Mesendoderm (in vitro differentiated cells): ENCODE measurements at regions not wholly inside any gene's neighbourhood (a gene's known extent, or its start where the extent isn't known, plus 50 kb on each side); places are given as distances from the start of the nearest gene placed in this dataset.

Experiments
- DNase-seq: peaks from one replicate; pipeline ENCODE4 v3.0.0; 2013
- H2AK5ac ChIP-seq: 2 replicates; pipeline ENCODE4 v1.6.1; 2013; ENCODE audit warnings: low read length, inconsistent platforms
- H2BK120ac ChIP-seq: 2 replicates; pipeline ENCODE4 v1.6.1; 2013; ENCODE audit warnings: low read depth, mild to moderate bottlenecking, low read length, moderate library complexity, mixed read lengths
- H2BK15ac ChIP-seq: replicated peaks from 2 replicates; pipeline ENCODE4 v1.6.1; 2013; ENCODE audit warnings: low read depth, mild to moderate bottlenecking, moderate library complexity
- H2BK5ac ChIP-seq: 2 replicates; pipeline ENCODE4 v1.6.1; 2013; ENCODE audit warnings: low read length, inconsistent platforms
- H3K18ac ChIP-seq: 2 replicates; pipeline ENCODE4 v1.6.1; 2013; ENCODE audit warnings: mild to moderate bottlenecking, low read length, mixed read lengths
- H3K23ac ChIP-seq: one replicate; pipeline ENCODE4 v1.6.1; 2013; ENCODE audit warnings: low read length
- H3K27ac ChIP-seq: 2 replicates; pipeline ENCODE4 v1.5.1; 2013; ENCODE audit warnings: low read depth, mild to moderate bottlenecking, inconsistent platforms, low read length, moderate library complexity
- H3K27me3 ChIP-seq: 2 replicates; pipeline ENCODE4 v1.6.1; 2013; ENCODE audit warnings: low read length, control low read depth, mild to moderate bottlenecking, inconsistent platforms; ENCODE audit not compliant: insufficient read depth, poor library complexity
- H3K36me3 ChIP-seq: 2 replicates; pipeline ENCODE4 v1.6.1; 2013; ENCODE audit warnings: low read length, inconsistent platforms; ENCODE audit not compliant: control insufficient read depth, insufficient read depth
- H3K4ac ChIP-seq: one replicate; pipeline ENCODE4 v1.6.1; 2013; ENCODE audit warnings: low read depth, mild to moderate bottlenecking, low read length, moderate library complexity
- H3K4me1 ChIP-seq: 2 replicates; pipeline ENCODE4 v1.6.1; 2013; ENCODE audit warnings: low read depth, low read length, inconsistent platforms; ENCODE audit not compliant: control insufficient read depth
- H3K4me2 ChIP-seq: 2 replicates; pipeline ENCODE4 v1.6.1; 2013; ENCODE audit warnings: low read length
- H3K4me3 ChIP-seq: 2 replicates; pipeline ENCODE4 v1.5.1; 2013; ENCODE audit warnings: mild to moderate bottlenecking, low read length
- H3K56ac ChIP-seq: one replicate; pipeline ENCODE4 v1.6.1; 2013; ENCODE audit warnings: low read length
- H3K79me1 ChIP-seq: 2 replicates; pipeline ENCODE4 v1.6.1; 2013; ENCODE audit warnings: low read length, inconsistent platforms
- H3K79me2 ChIP-seq: 2 replicates; pipeline ENCODE4 v1.6.1; 2013; ENCODE audit warnings: mild to moderate bottlenecking, low read length; ENCODE audit not compliant: control insufficient read depth, insufficient read depth
- H3K9ac ChIP-seq: 2 replicates; pipeline ENCODE4 v1.6.1; 2013; ENCODE audit warnings: low read length, inconsistent platforms
- H4K5ac ChIP-seq: one replicate; pipeline ENCODE4 v1.6.1; 2013; ENCODE audit warnings: low read length
- H4K8ac ChIP-seq: one replicate; pipeline ENCODE4 v1.6.1; 2013; ENCODE audit warnings: low read depth, mild to moderate bottlenecking, control low read depth, low read length, moderate library complexity
- WGBS: extraction: QIAGEN DNeasy Blood & Tissue Kit; methylation state at CpG from one replicate; pipeline ENCODE4 v1.1.7; 2013; ENCODE audit warnings: low lambda C conversion rate, missing lambda C conversion rate; ENCODE audit not compliant: insufficient coverage; ENCODE audit errors: extremely low coverage; 5-methylcytosine and 5-hydroxymethylcytosine counted together

GRCh38 chr4:32219306-32220075, 1499.3 kb downstream of the PCDH7 start:
- no peak overlapping the region for H4K5ac ChIP-seq
- H3K79me2 ChIP-seq = no peaks in the 10 kb centered on the region
- H3K9ac ChIP-seq = no peak overlapping the region
- no peak overlapping the region for H2BK120ac ChIP-seq
- no peak overlapping the region for H2BK15ac ChIP-seq
- H3K4me1 ChIP-seq = no peaks in the 10 kb centered on the region
- no peak for DNase-seq
- no peaks in the 10 kb centered on the region for H3K36me3 ChIP-seq
- no peak overlapping the region for H3K4me3 ChIP-seq
- H3K56ac ChIP-seq = no peak overlapping the region
- no peak overlapping the region for H3K18ac ChIP-seq
- H4K8ac ChIP-seq = no peak overlapping the region
- no peak overlapping the region for H3K4ac ChIP-seq
- no peak overlapping the region for H2BK5ac ChIP-seq
- no peak overlapping the region for H2AK5ac ChIP-seq
- H3K4me2 ChIP-seq = no peak overlapping the region
- H3K27me3 ChIP-seq = no peaks in the 10 kb centered on the region
- no peaks in the 10 kb centered on the region for H3K79me1 ChIP-seq
- WGBS = no CpG with 5 or more reads among the region's 3 CpGs
- no peak overlapping the region for H3K27ac ChIP-seq
- H3K23ac ChIP-seq = no peak overlapping the region

- H4K5ac ChIP-seq = no peak overlapping the region
- no peak overlapping the region for H2BK15ac ChIP-seq
- H3K9ac ChIP-seq = no peak overlapping the region
- H3K23ac ChIP-seq = no peak overlapping the region
- H2BK120ac ChIP-seq = no peak overlapping the region
- H2BK5ac ChIP-seq = no peak overlapping the region
- H3K36me3 ChIP-seq = no peaks in the 10 kb centered on the region
- H3K27ac ChIP-seq = no peak overlapping the region
- no peak overlapping the region for H3K4me3 ChIP-seq
- no peaks in the 10 kb centered on the region for H3K4me1 ChIP-seq
- no peak for DNase-seq
- no peaks in the 10 kb centered on the region for H3K27me3 ChIP-seq
- H3K79me2 ChIP-seq = no peaks in the 10 kb centered on the region
- H3K18ac ChIP-seq = no peak overlapping the region
- H3K4ac ChIP-seq = no peak overlapping the region
- H3K79me1 ChIP-seq = no peaks in the 10 kb centered on the region
- no peak overlapping the region for H2AK5ac ChIP-seq
- no peak overlapping the region for H3K56ac ChIP-seq
- no peak overlapping the region for H4K8ac ChIP-seq
- H3K4me2 ChIP-seq = no peak overlapping the region
Measured at GRCh38 chr4:32226204-32226603, 1506.0 kb downstream of the PCDH7 start.

GRCh38 chr4:32226733-32227132, 1506.6 kb downstream of the PCDH7 start:
- H3K9ac ChIP-seq = no peak overlapping the region
- no peak overlapping the region for H4K8ac ChIP-seq
- no peak overlapping the region for H3K4me3 ChIP-seq
- no peaks in the 10 kb centered on the region for H3K79me2 ChIP-seq
- H3K4me1 ChIP-seq = no peaks in the 10 kb centered on the region
- H3K36me3 ChIP-seq = no peaks in the 10 kb centered on the region
- H3K4ac ChIP-seq = no peak overlapping the region
- H3K56ac ChIP-seq = no peak overlapping the region
- WGBS = no CpG with 5 or more reads among the region's 2 CpGs
- no peak for DNase-seq
- no peak overlapping the region for H3K4me2 ChIP-seq
- no peak overlapping the region for H3K18ac ChIP-seq
- no peak overlapping the region for H3K23ac ChIP-seq
- H3K27ac ChIP-seq = no peak overlapping the region
- H2AK5ac ChIP-seq = no peak overlapping the region
- H3K79me1 ChIP-seq = no peaks in the 10 kb centered on the region
- H2BK5ac ChIP-seq = no peak overlapping the region
- no peak overlapping the region for H4K5ac ChIP-seq
- H2BK15ac ChIP-seq = no peak overlapping the region
- no peak overlapping the region for H2BK120ac ChIP-seq
- H3K27me3 ChIP-seq = no peaks in the 10 kb centered on the region

- Histone ChIP-seq H2BK15ac (no peak overlapping the region), H2BK5ac (no peak overlapping the region), H3K23ac (no peak overlapping the region), H3K56ac (no peak overlapping the region), H3K4me3 (no peak overlapping the region), H3K27me3 (no peaks in the 10 kb centered on the region), H2BK120ac (no peak overlapping the region), H3K36me3 (no peaks in the 10 kb centered on the region), H3K27ac (no peak overlapping the region), H3K4me2 (no peak overlapping the region), H4K5ac (no peak overlapping the region), H3K18ac (no peak overlapping the region), H3K4me1 (no peaks in the 10 kb centered on the region), H4K8ac (no peak overlapping the region), H3K79me2 (no peaks in the 10 kb centered on the region), H3K4ac (no peak overlapping the region), H2AK5ac (no peak overlapping the region), H3K9ac (no peak overlapping the region), H3K79me1 (no peaks in the 10 kb centered on the region)
- no CpG with 5 or more reads among the region's 3 CpGs for WGBS
- DNase-seq = peak; percentile 70
Measured at GRCh38 chr4:32243926-32244325, 1523.8 kb downstream of the PCDH7 start.

GRCh38 chr4:32249040-32249439, 1528.9 kb downstream of the PCDH7 start:
- H2BK5ac ChIP-seq = no peak overlapping the region
- H2AK5ac ChIP-seq = no peak overlapping the region
- H3K23ac ChIP-seq = no peak overlapping the region
- no peak overlapping the region for H3K4me2 ChIP-seq
- no CpG with 5 or more reads among the region's 2 CpGs for WGBS
- H3K4me1 ChIP-seq = no peaks in the 10 kb centered on the region
- no peak overlapping the region for H3K56ac ChIP-seq
- DNase-seq = no peak
- H3K4me3 ChIP-seq = no peak overlapping the region
- no peaks in the 10 kb centered on the region for H3K79me1 ChIP-seq
- H4K5ac ChIP-seq = no peak overlapping the region
- no peak overlapping the region for H3K9ac ChIP-seq
- no peaks in the 10 kb centered on the region for H3K36me3 ChIP-seq
- H3K18ac ChIP-seq = no peak overlapping the region
- no peaks in the 10 kb centered on the region for H3K79me2 ChIP-seq
- no peak overlapping the region for H3K27ac ChIP-seq
- no peak overlapping the region for H2BK120ac ChIP-seq
- H2BK15ac ChIP-seq = no peak overlapping the region
- no peaks in the 10 kb centered on the region for H3K27me3 ChIP-seq
- H3K4ac ChIP-seq = no peak overlapping the region
- H4K8ac ChIP-seq = no peak overlapping the region

GRCh38 chr4:32251126-32251525, 1531.0 kb downstream of the PCDH7 start:
- Histone ChIP-seq H3K23ac (no peak overlapping the region), H2BK5ac (no peak overlapping the region), H3K4me2 (no peak overlapping the region), H3K56ac (no peak overlapping the region), H2AK5ac (no peak overlapping the region), H4K5ac (no peak overlapping the region), H3K79me1 (no peaks in the 10 kb centered on the region), H3K36me3 (no peaks in the 10 kb centered on the region), H4K8ac (no peak overlapping the region), H2BK15ac (no peak overlapping the region), H3K4ac (no peak overlapping the region), H3K4me3 (no peak overlapping the region), H3K27ac (no peak overlapping the region), H3K27me3 (no peaks in the 10 kb centered on the region), H3K4me1 (no peaks in the 10 kb centered on the region), H3K9ac (no peak overlapping the region), H3K79me2 (no peaks in the 10 kb centered on the region), H3K18ac (no peak overlapping the region), H2BK120ac (no peak overlapping the region)
- WGBS = no CpG with 5 or more reads among the region's 1 CpG
- no peak for DNase-seq
